Endothelial cell of umbilical vein (primary cell): ENCODE measurements at regions not wholly inside any gene's neighbourhood (a gene's known extent, or its start where the extent isn't known, plus 50 kb on each side); places are given as distances from the start of the nearest gene placed in this dataset.

Experiments used
- BruUV-seq: library from RNA; stranded (reverse); fragments of 400-500 nt; replicated peaks from 2 replicates; lab custom pipeline; 2021; lab: Mats Ljungman, UMichigan
- CTCF ChIA-PET: fragments of 300-600, 350-600 bp; sonication (Branson Sonifier 250); formaldehyde crosslinking; loops from one replicate; lab custom pipeline; 2021; ENCODE audit warnings: antibody characterized with exemption, inconsistent platforms; lab: Charles Lee
- POLR2A ChIA-PET: fragments of 300-600, 350-600 bp; sonication (Branson Sonifier 250); formaldehyde crosslinking; loops from one replicate; lab custom pipeline; 2021; ENCODE audit warnings: antibody characterized with exemption, inconsistent platforms; lab: Charles Lee
- DNase-seq: peaks from one replicate; pipeline ENCODE4 v3.0.0-alpha.2; 2011; ENCODE audit warnings: low read depth, low spot score
- FAIRE-seq: peaks from 2 replicates; lab custom pipeline; 2011; peaks lifted over from hg19 to GRCh38; lab: Jason Lieb, UNC
- H2AFZ ChIP-seq: 2 replicates; pipeline ENCODE4 v1.6.0; 2012; ENCODE audit warnings: low read depth, low read length, control low read depth, inconsistent platforms
- H3K27ac ChIP-seq: 2 replicates; pipeline ENCODE4 v1.5.1; 2011; ENCODE audit warnings: low read depth, mild to moderate bottlenecking, control low read depth, low read length, moderate library complexity; ENCODE audit not compliant: insufficient read depth
- H3K27me3 ChIP-seq, 2 experiments: 2 replicates each; pipeline versions ENCODE4 v1.6.0 to v1.6.1; 2011; ENCODE audit warnings: low read length in 2 of 2, mixed read lengths in 1 of 2; ENCODE audit not compliant: control insufficient read depth in 2 of 2, insufficient read depth in 2 of 2
- H3K36me3 ChIP-seq, 2 experiments: 2 replicates in 1 of 2; 3 replicates in 1 of 2; pipeline ENCODE4 v1.5.1; 2011; ENCODE audit warnings: low read length in 2 of 2, mild to moderate bottlenecking in 1 of 2, moderate library complexity in 1 of 2; ENCODE audit not compliant: control insufficient read depth in 2 of 2, insufficient read depth in 2 of 2; ENCODE audit errors: extremely low read depth in 1 of 2
- H3K4me1 ChIP-seq: 3 replicates; pipeline ENCODE4 v1.5.1; 2011; ENCODE audit warnings: mild to moderate bottlenecking, low read length; ENCODE audit not compliant: control insufficient read depth, insufficient read depth; ENCODE audit errors: extremely low read depth
- H3K4me2 ChIP-seq: 2 replicates; pipeline ENCODE4 v1.6.1; 2011; ENCODE audit warnings: low read length, control low read depth, mixed read lengths; ENCODE audit not compliant: insufficient read depth
- H3K4me3 ChIP-seq, 3 experiments: fragments of 200-600 bp in 1 of 3; sonication (generic), shearing (Covaris generic) in 1 of 3; replicated peaks in 1 of 3; 2 replicates each; pipeline ENCODE4 v1.5.1; 2011 to 2016; ENCODE audit warnings: control low read depth in 3 of 3, low read length in 3 of 3, mild to moderate bottlenecking in 2 of 3, inconsistent platforms in 1 of 3, low read depth in 1 of 3, moderate library complexity in 1 of 3; ENCODE audit not compliant: insufficient read depth in 1 of 3
- H3K79me2 ChIP-seq: 2 replicates; pipeline ENCODE4 v1.6.0; 2012; ENCODE audit warnings: low read length, inconsistent platforms; ENCODE audit not compliant: control insufficient read depth, insufficient read depth
- H3K9ac ChIP-seq: replicated peaks from 2 replicates; pipeline ENCODE3; 2011; ENCODE audit warnings: low read length, control low read depth; ENCODE audit not compliant: insufficient read depth; ENCODE audit errors: extremely low read depth
- H3K9me1 ChIP-seq: replicated peaks from 3 replicates; pipeline ENCODE4 v1.6.0; 2011; ENCODE audit warnings: mild to moderate bottlenecking, low read length; ENCODE audit not compliant: control insufficient read depth, insufficient read depth; ENCODE audit errors: extremely low read depth
- H3K9me3 ChIP-seq: replicated peaks from 2 replicates; pipeline ENCODE4 v1.5.1; 2012; ENCODE audit warnings: low read length, inconsistent platforms; ENCODE audit not compliant: control insufficient read depth, insufficient read depth
- H4K20me1 ChIP-seq: replicated peaks from 2 replicates; pipeline ENCODE3; 2011; ENCODE audit warnings: mild to moderate bottlenecking, low read length; ENCODE audit not compliant: control insufficient read depth, insufficient read depth; ENCODE audit errors: extremely low read depth
- CTCF ChIP-seq, 2 donors: IDR thresholded peaks; 1 replicate in 1 of 2; 2 replicates in 1 of 2; pipeline ENCODE4 v1.5.1; 2011; ENCODE audit warnings: low read length in 2 of 2, mild to moderate bottlenecking in 2 of 2, moderate library complexity in 2 of 2, control low read depth in 1 of 2, inconsistent platforms in 1 of 2, low read depth in 1 of 2; ENCODE audit not compliant: insufficient read depth in 1 of 2; ENCODE audit errors: extremely low read depth in 1 of 2
- EZH2 ChIP-seq: IDR thresholded peaks from 2 replicates; pipeline ENCODE4 v1.6.1; 2012; ENCODE audit warnings: borderline replicate concordance, low read depth, mild to moderate bottlenecking, moderate library complexity, low read length, inconsistent platforms; ENCODE audit not compliant: severe bottlenecking
- FOS ChIP-seq: IDR thresholded peaks from 2 replicates; pipeline ENCODE4 v1.6.1; 2011; ENCODE audit warnings: mild to moderate bottlenecking, low read length, moderate library complexity, borderline replicate concordance; ENCODE audit not compliant: insufficient read depth
- GATA2 ChIP-seq: IDR thresholded peaks from 2 replicates; pipeline ENCODE4 v1.7.0; 2011; ENCODE audit warnings: low read depth, mild to moderate bottlenecking, moderate library complexity, mixed read lengths, low read length; ENCODE audit not compliant: insufficient read length, insufficient read depth
- JUN ChIP-seq: IDR thresholded peaks from 2 replicates; pipeline ENCODE4 v1.6.1; 2011; ENCODE audit warnings: borderline replicate concordance, low read depth; ENCODE audit not compliant: insufficient read length, insufficient read depth
- MYC ChIP-seq: IDR thresholded peaks from one replicate; pipeline ENCODE4 v1.6.1; 2011; ENCODE audit warnings: mild to moderate bottlenecking, low read depth, low read length
- POLR2A ChIP-seq: IDR thresholded peaks from 2 replicates; pipeline ENCODE4 v1.6.1; 2012; ENCODE audit warnings: low read depth, mild to moderate bottlenecking, control low read depth, low read length
- POLR2AphosphoS5 ChIP-seq: IDR thresholded peaks from 2 replicates; pipeline ENCODE4 v1.6.1; 2012; ENCODE audit warnings: low read depth, mild to moderate bottlenecking, control low read depth, low read length, moderate library complexity; ENCODE audit not compliant: insufficient read depth
- dilution Hi-C: fragments of 300-500 bp; cut with MboI; formaldehyde crosslinking; loops from one replicate; pipeline ENCODE4 v1.15.0; 2019; ENCODE audit warnings: low sequenced_read_pairs; ENCODE audit not compliant: extremely low pct_ligation_motif_present
- intact Hi-C: fragments of 100-400 bp; cut with micrococcal nuclease; formaldehyde crosslinking; loops from one replicate; pipeline ENCODE4 v1.10.0; 2022

DNA sequence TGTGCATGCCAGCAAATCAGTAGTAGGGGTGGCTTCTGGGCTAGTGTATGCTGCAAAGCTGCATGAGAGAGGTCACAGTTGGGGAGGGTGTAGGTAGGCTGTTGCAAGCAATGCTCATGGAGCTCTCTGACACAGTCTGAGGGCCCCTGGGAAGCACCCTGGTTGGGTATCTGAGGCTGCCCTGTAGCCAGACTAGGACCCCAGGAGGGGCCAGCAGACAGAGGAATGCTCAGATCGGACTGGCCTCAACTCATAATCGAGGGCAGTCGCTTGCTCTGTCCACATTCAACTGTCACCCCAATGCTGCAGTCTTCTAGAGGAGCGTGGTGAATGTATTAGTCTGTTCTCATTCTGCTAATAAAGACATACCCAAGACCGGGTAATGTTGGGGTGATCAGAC is 204.0 kb upstream of the ALG10 start:
- TF ChIP-seq MYC (no peak), JUN (no peak), POLR2AphosphoS5 (no peak), POLR2A (no peak), GATA2 (no peak), FOS (no peak), CTCF (IDR thresholded peaks at IDR 0.05; ENCODE audit: extremely low read depth in 1 of 2, insufficient read depth in 1 of 2, low read depth in 1 of 2, low read length in 2 of 2) (no peak), EZH2 (no peak)
- ChIA-PET POLR2A (no interaction called here), CTCF (no interaction called here)
- H3K4me3 ChIP-seq: no peak overlapping the region
- H3K9me3 ChIP-seq: peaks cover 9% of the 10 kb centered on the region
- H3K4me2 ChIP-seq: no peak overlapping the region
- no peak overlapping the region for H3K9ac ChIP-seq
- BruUV-seq: no TSS peak
- H3K36me3 ChIP-seq: no peaks in the 10 kb centered on the region
- H4K20me1 ChIP-seq: no peaks in the 10 kb centered on the region
- H3K27me3 ChIP-seq: no peaks in the 10 kb centered on the region
- intact Hi-C loops (no loop called here), dilution Hi-C loops (no loop called here)
- no peaks in the 10 kb centered on the region for H3K79me2 ChIP-seq
- H2AFZ ChIP-seq: no peak overlapping the region
- no peak for DNase-seq
- H3K27ac ChIP-seq: no peak overlapping the region
- H3K9me1 ChIP-seq: no peaks in the 10 kb centered on the region
- H3K4me1 ChIP-seq: no peaks in the 10 kb centered on the region
- FAIRE-seq: no peak
